SU-DHL-6 (cell line): ENCODE measurements at regions not wholly inside any gene's neighbourhood (a gene's known extent, or its start where the extent isn't known, plus 50 kb on each side); places are given as distances from the start of the nearest gene placed in this dataset.

Source experiments
- CTCF ChIP-seq: fragments of 200-600 bp; sonication (generic); IDR thresholded peaks from one replicate; pipeline ENCODE4 v1.5.1; 2017; ENCODE audit warnings: antibody characterized with exemption, mild to moderate bottlenecking, low read length, moderate library complexity; ENCODE audit not compliant: insufficient read depth, poor library complexity, severe bottlenecking
- EZH2phosphoT487 ChIP-seq: fragments of 200-600 bp; sonication (generic), shearing (Covaris generic); conservative IDR thresholded peaks from 2 replicates; pipeline ENCODE4 v1.6.1; 2018; ENCODE audit warnings: mild to moderate bottlenecking, antibody characterized with exemption, low read length, moderate library complexity, mixed read lengths

GRCh38 chr1:198423673-198424072 is 116.8 kb downstream of the ATP6V1G3 start:
- TF ChIP-seq CTCF (no peak), EZH2phosphoT487 (no peak)
